ENCODE measurements at regions not wholly inside any gene's neighbourhood (a gene's known extent, or its start where the extent isn't known, plus 50 kb on each side); places are given as distances from the start of the nearest gene placed in this dataset.

DNA sequence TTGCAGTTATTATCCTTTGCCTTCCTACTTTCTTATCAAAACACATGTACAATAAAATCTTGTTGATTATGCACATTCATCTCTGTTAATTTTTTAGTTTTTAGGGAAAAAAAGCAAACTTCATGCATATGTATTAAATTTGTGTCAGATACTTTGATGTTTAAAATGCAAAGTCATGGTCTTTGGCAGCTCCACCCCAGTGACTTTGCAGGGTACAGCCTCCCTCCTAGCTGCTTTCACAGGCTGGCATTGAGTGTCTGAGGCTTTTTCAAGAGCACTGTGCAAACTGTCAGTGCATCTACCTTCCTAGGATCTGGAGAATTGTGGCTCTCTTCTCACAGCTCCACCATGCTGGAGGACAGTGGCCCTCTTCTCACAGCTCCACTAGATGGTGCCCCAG lies 1988.1 kb upstream of the PCDH20 start:
- no peak for DNase-seq (ENCODE audit: low read depth, low spot score)
- in situ Hi-C loops (cut with HindIII; ENCODE audit: low pct_unique_long_range_greater_than_20kb, low sequenced_read_pairs) = no loop called here

DNA sequence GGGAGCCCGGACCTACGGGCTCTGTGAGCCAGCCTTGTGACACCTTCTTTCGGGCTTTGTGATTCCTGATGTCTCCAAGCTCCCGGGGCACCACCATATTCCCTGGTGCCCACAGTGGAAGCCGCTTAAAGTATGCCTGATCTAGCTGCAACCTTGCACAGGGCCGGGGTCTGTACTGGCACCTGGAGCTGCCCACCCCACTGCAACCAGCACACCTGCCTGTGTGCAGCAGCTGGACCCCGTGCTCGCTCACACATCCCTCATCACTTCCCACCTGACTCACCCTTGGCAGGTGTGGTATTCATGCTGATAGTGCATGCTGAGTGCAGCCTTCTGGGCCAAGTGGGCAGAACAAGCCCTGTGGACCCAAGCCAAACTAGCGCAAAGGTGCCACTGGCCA lies 1981.1 kb upstream of the PCDH20 start:
- no peak for DNase-seq (ENCODE audit: low read depth, low spot score)
- in situ Hi-C loops (cut with HindIII; ENCODE audit: low pct_unique_long_range_greater_than_20kb, low sequenced_read_pairs) = no loop called here

- DNase-seq (ENCODE audit: low read depth, low spot score) = peak; percentile 79
- in situ Hi-C loops (cut with HindIII; ENCODE audit: low pct_unique_long_range_greater_than_20kb, low sequenced_read_pairs) = no loop called here
Measured at GRCh38 chr13:63393112-63393511, 1977.5 kb upstream of the PCDH20 start.

GRCh38 chr13:63389756-63390155 lies 1974.1 kb upstream of the PCDH20 start:
- peak; percentile 75 for DNase-seq (ENCODE audit: low read depth, low spot score)
- in situ Hi-C loops (cut with HindIII; ENCODE audit: low pct_unique_long_range_greater_than_20kb, low sequenced_read_pairs) = no loop called here

DNA sequence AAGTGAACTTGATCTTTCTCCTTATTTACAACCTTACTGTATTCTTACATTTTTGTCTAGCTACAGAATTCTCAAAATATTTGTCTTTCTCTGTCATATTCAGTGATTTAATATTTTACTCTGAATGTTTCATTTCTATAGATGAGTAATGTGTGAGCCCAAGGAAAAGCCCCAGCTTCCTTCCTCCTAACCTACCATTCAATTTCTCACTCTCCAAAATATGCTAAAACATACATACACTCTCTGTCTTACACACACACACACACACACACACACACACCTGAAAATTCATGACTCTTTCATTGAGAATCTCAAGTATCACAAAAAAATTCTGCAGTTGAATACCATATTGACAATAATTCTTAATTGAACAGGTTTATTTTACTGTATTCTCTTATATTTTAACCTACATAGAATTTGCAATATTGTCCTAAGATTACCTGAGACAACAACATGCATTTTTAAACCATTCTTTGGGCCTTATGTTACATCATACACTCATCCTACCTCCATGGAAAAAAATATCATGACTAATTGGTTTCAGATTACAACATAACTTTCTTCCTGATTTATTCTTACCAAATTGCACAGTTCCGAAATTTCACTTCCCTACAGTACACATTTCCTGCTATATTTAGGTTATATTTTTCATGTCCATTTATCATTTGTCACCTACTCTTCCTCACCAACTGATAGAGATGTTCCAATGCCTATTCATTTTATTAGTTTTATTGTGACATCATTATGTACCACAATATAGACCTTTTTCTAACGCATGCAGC lies 1965.6 kb upstream of the PCDH20 start:
- DNase-seq (ENCODE audit: low read depth, low spot score) = no peak
- in situ Hi-C loops (cut with HindIII; ENCODE audit: low pct_unique_long_range_greater_than_20kb, low sequenced_read_pairs) = no loop called here

- in situ Hi-C loops (cut with HindIII; ENCODE audit: low pct_unique_long_range_greater_than_20kb, low sequenced_read_pairs) = no loop called here
- no peak for DNase-seq (ENCODE audit: low read depth, low spot score)
Measured at GRCh38 chr13:63377986-63378385, 1962.3 kb upstream of the PCDH20 start.

DNA sequence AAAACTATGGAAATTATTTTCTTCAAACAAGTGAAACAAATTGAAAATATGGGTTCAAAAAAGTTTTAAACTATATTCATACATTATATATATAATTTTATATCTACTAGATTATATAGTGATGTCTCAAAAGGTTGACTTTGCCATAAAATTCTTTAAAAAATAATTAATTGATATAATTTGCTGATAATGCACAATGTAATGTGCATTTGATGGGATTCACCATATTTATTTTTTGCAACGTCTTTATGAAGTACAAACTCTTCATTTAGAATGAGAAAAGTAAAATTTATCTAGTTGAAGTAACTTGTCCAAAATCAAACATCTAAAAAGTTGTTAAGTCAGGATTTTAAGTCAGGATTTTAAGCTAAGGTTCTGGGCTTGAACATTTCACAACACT lies 1954.5 kb upstream of the PCDH20 start:
- DNase-seq (ENCODE audit: low read depth, low spot score) = no peak
- in situ Hi-C loops (cut with HindIII; ENCODE audit: low pct_unique_long_range_greater_than_20kb, low sequenced_read_pairs) = no loop called here

GRCh38 chr13:63367522-63368198 lies 1952.0 kb upstream of the PCDH20 start:
- in situ Hi-C loops (cut with HindIII; ENCODE audit: low pct_unique_long_range_greater_than_20kb, low sequenced_read_pairs) = no loop called here
- no peak for DNase-seq (ENCODE audit: low read depth, low spot score)

GRCh38 chr13:63364159-63364558 lies 1948.5 kb upstream of the PCDH20 start:
- in situ Hi-C loops (cut with HindIII; ENCODE audit: low pct_unique_long_range_greater_than_20kb, low sequenced_read_pairs) = no loop called here
- no peak for DNase-seq (ENCODE audit: low read depth, low spot score)

GRCh38 chr13:63351533-63351932 lies 1935.9 kb upstream of the PCDH20 start:
- in situ Hi-C loops (cut with HindIII; ENCODE audit: low pct_unique_long_range_greater_than_20kb, low sequenced_read_pairs) = no loop called here
- no peak for DNase-seq (ENCODE audit: low read depth, low spot score)

- no peak for DNase-seq (ENCODE audit: low read depth, low spot score)
- in situ Hi-C loops (cut with HindIII; ENCODE audit: low pct_unique_long_range_greater_than_20kb, low sequenced_read_pairs) = no loop called here
Measured at GRCh38 chr13:63351081-63351480, 1935.4 kb upstream of the PCDH20 start.

GRCh38 chr13:63345835-63346234 lies 1930.2 kb upstream of the PCDH20 start:
- in situ Hi-C loops (cut with HindIII; ENCODE audit: low pct_unique_long_range_greater_than_20kb, low sequenced_read_pairs) = no loop called here
- no peak for DNase-seq (ENCODE audit: low read depth, low spot score)

GRCh38 chr13:63344711-63345110 lies 1929.1 kb upstream of the PCDH20 start:
- no peak for DNase-seq (ENCODE audit: low read depth, low spot score)

DNA sequence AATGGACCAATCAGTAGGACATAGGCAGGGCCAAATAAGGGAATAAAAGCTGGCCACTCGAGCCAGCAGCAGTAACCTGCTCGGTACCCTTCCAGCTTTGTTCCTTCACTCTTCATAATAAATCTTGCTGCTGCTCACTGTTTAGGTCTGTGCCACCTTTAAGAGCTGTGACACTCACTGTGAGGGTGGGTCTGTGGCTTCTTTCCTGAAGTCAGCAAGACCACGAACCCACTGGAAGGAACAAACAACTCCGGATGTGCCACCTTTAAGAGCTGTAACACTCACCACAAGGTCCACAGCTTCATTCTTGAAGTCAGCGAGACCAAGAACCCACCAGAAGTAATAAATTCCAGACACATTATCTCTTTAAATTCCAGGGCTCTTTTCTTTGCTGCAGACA lies 1922.3 kb upstream of the PCDH20 start:
- no peak for DNase-seq (ENCODE audit: low read depth, low spot score)
- in situ Hi-C loops (cut with HindIII; ENCODE audit: low pct_unique_long_range_greater_than_20kb, low sequenced_read_pairs) = no loop called here

More at GRCh38 chr13:63344711-63345110, 1929.1 kb upstream of the PCDH20 start:
- in situ Hi-C loops (cut with HindIII; ENCODE audit: low pct_unique_long_range_greater_than_20kb, low sequenced_read_pairs) = no loop called here

DNA sequence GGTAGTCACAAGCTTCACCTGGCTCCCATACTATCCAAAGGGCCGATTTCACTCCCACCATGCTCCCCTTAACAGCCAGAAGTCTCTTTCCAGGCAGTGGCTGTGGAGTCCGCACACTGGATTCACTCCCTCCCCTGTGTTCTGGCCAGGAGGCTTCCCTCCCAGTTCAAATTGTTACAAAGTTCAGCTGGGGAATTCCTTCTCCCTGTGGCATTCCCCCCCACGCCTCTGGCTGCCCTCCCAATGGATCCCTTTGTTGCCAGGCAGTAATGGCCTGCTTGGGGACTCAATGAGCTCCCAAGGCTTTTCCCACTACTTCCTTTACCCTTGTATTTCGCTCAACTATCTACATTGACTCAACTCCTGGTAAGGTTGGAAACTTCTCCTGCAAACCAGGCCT lies 1921.4 kb upstream of the PCDH20 start:
- in situ Hi-C loops (cut with HindIII; ENCODE audit: low pct_unique_long_range_greater_than_20kb, low sequenced_read_pairs) = no loop called here
- DNase-seq (ENCODE audit: low read depth, low spot score) = no peak

GRCh38 chr13:63336549-63336948 lies 1920.9 kb upstream of the PCDH20 start:
- no peak for DNase-seq (ENCODE audit: low read depth, low spot score)
- in situ Hi-C loops (cut with HindIII; ENCODE audit: low pct_unique_long_range_greater_than_20kb, low sequenced_read_pairs) = no loop called here

- in situ Hi-C loops (cut with HindIII; ENCODE audit: low pct_unique_long_range_greater_than_20kb, low sequenced_read_pairs) = no loop called here
- no peak for DNase-seq (ENCODE audit: low read depth, low spot score)
Measured at GRCh38 chr13:63327584-63327983, 1911.9 kb upstream of the PCDH20 start.

- in situ Hi-C loops (cut with HindIII; ENCODE audit: low pct_unique_long_range_greater_than_20kb, low sequenced_read_pairs) = no loop called here
- DNase-seq (ENCODE audit: low read depth, low spot score) = no peak
Measured at GRCh38 chr13:63323441-63323840, 1907.8 kb upstream of the PCDH20 start.

- in situ Hi-C loops (cut with HindIII; ENCODE audit: low pct_unique_long_range_greater_than_20kb, low sequenced_read_pairs) = no loop called here
- DNase-seq (ENCODE audit: low read depth, low spot score) = no peak
Measured at GRCh38 chr13:63311587-63311986, 1895.9 kb upstream of the PCDH20 start.

Data from SK-MEL-5 (cell line).